GM21381 (cell line): ENCODE measurements at regions not wholly inside any gene's neighbourhood (a gene's known extent, or its start where the extent isn't known, plus 50 kb on each side); places are given as distances from the start of the nearest gene placed in this dataset.
"Not testable (repeated sequence)": the region's sequence is repeated elsewhere in the genome, so short reads cannot be mapped to it uniquely, and the experiment has no call there.

Experiments used
- ATAC-seq: cut with Tn5 transposase; IDR thresholded peaks from one replicate; pipeline ENCODE4 v1.9.1; 2021; ENCODE audit warnings: mild to moderate bottlenecking, moderate library complexity; ENCODE audit not compliant: unreplicated experiment

DNA sequence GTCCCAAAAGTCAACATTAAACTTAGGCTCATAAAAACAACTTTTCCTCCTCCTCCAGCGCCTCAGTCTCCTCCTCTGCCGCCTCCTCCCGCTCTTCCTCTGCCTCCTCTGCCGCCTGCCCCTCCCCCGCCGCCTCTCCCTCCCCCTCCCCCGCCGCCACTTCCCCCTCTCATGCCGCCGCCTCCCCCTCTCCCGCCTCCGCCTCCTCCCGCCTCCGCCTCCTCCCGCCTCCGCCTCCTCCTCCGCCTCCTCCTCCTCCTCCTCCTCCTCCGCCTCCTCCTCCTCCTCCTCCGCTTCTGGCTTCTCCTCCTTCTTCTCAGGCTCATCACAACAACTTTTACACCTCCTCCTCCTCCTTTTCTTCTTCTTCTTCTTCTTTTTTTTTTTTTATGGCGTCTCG is 599.9 kb downstream of the TMEM182 start:
- no peak for ATAC-seq

DNA sequence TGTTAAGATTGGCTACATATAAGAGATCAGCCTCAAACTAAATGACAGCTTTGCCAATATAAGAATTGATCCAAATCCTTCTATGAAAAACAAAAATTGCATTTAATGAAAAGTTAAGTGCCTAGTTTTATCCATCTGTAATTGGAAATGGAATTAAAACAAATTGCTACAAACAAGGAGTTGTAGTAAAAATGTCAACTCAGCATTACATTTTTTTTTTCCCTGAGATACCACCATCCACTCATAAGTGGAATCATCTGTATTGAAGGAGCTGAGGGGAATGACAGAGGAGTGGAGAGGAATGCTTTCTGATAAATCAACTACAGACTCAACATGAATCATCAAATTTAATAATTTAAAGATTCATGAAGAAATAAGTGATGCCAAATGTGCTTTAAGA is 601.8 kb downstream of the TMEM182 start:
- no peak for ATAC-seq

DNA sequence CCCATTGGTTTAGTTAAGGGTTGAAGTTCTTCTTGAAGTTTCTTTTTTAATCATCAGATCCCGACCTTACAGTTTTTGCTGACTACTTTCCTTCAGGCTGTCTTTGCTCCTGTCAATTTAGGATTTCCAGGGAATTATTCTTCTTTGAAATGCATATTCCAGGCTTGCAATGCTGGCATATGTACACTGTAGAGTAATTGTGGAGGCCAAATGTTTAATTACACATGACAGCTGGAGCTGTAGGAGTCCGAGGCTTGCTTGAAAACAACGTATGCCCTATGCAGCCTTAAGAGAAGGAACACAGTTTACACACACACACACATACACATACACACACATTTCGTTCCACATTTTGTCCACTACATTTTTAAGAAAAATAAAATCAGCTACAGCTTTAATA is 602.3 kb downstream of the TMEM182 start:
- ATAC-seq = no peak

DNA sequence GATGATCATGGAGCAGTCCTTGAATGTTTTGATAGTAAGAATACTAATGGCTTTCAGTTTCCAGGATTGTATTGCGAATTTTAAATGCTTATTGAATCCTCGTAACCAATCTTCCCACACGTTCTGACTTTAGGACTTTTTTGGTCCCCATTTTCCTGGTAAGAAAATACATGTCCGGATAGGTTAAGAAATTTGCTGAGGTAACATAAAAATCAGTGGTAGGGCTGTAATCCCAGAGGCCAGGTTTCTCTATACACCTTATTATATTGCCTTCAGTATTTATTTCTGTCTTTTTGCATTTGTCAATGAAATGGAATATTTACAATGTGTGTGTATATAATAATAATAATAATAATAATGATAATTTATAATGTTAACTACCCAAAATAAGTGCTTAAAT is 603.2 kb downstream of the TMEM182 start:
- ATAC-seq = no peak

DNA sequence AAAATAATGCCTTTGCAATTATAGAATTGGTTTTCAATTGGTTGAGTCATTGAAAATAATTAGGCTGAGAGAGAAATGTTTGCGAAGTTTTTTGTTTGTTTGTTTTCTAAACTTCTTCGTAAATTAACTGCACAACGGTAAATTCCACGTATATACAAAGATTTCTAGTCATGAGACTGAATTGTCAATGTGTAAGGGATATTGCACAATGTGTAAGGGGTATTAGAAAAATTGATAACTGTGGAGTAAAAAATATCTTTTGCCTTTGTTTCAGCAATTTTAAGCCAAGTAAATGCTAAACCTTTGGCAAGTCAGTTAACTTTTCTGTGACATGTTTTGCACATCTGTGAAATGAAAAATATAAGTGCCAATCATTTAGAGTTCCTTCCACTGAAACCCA is 606.0 kb downstream of the TMEM182 start:
- no peak for ATAC-seq

DNA sequence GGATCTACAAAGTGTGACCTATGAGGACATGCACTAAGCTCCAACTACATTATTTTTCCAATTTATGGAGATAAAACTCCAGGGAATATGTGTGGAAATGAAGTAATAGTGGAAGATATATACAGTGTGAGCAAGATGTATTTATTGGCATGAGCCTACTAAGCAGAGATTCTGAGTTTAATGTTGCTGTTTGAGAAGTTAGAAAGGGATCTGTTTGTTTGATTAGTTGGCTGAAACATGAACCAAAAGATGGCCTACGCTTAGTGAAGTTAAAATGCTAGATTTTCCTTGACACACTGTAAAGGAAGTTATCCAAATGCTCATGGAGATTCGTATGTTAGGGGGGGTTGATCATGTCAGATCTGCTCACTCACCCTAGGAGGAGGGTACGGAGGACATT is 621.7 kb downstream of the TMEM182 start:
- no peak for ATAC-seq

DNA sequence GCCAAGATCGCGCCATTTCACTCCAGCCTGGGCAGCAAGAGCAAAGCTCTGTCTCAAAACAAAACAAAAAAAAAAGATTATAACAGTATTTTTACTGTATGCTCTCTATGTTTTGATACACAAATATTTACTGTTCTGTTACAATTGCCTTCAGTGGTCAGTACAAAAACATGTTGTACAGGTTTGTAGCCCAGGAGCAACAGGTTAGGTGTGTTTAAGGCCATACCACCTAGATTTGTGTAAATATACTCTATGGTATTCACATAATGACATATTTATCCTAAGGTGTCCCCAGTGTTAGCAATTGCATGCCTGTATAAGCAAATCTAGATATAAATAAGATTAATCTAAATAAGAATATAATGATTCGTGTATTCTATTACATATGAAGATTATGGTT is 625.0 kb downstream of the TMEM182 start:
- ATAC-seq = no peak

DNA sequence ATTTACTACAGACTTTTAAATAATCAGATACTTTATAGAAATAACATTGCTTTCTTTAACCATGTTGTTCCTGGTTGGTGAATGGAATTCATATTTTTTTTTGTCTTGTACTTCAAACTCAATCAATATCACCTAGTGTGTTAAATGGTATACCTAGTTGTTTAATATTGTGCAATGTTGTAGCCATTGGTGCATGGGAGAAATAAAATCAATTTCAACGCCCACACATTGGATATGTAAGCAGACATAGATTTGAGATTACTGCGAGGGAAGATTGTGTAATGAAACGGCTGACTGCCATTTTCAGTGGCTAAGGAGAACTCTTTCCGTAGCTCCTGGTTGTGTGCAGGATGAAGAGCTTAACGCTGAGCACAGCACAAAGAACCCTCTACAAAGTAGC is 626.1 kb downstream of the TMEM182 start:
- no peak for ATAC-seq

DNA sequence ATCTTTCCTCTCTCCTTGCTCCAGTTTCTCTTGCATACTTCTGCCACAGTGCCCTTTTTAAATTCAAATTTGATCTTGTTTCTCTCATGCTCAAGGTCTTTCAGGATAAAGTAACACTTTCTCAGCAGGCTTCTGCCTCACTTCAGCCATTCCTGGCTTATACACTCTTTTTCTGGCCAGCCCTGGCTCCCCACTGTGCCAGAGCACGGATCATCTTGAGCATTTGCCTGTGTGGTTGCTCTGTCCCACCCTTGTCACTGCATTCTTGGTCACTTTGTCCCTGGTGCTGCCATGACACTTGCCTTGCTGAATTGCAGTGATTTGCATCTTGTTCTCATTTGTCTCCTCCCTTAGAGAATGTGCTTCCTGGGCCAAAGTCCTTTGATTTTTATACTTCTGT is 634.3 kb downstream of the TMEM182 start:
- ATAC-seq = no peak

DNA sequence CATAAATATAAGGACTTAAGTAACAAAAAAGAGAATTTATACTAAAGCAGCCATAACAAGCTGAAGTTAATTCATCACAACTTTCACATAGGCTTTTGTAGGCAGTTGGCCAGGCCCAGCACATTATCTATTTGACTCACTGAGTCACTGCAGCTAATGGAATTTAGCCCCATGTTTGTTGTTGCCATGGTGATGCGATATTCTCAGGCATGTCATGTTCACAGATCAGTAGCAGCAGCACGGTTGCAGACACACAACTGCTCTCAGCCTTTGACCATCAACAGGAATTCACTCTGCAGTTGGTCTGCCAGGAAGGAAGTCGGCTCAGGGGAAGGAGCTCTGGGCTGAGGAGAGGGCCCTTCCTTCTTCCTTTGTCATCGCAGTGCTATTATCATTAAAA is 639.8 kb downstream of the TMEM182 start:
- no peak for ATAC-seq

DNA sequence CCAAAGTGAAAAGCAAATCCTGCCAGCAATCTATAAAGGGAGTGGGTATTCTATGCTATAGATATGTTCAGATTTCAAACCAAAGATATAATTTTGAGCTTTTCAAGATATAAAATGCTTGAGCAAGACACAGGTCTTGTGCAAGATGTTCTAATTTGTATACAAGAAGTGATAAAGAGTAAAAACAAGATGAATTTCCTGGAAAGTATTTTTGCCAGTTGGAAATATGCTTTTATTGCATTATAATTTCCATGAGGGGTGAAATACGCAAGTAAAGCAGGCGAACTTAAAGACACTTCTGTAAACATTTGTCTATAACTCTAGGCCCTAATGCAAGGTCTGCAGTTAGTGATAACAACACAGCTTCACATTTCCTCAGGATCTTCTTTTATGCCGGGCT is 640.5 kb downstream of the TMEM182 start:
- no peak for ATAC-seq

DNA sequence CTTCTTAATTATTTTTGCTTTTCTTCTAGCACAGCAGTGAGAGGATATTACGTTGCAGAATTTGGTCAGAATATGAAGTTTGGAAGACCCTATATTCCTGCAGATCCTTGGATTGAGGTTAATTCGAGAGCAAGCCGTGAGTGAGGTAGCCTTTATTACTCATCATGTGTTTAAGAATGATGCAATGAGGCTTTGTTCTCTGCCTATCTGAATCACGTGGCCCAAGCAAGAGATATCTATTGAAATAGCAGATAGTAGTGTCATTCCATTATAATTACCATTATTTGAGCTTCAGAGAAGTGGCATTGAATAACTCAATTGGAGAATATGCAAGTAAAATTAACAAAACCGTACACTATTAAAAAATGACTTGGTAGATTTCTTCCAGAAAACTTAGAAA is 641.1 kb downstream of the TMEM182 start:
- no peak for ATAC-seq

DNA sequence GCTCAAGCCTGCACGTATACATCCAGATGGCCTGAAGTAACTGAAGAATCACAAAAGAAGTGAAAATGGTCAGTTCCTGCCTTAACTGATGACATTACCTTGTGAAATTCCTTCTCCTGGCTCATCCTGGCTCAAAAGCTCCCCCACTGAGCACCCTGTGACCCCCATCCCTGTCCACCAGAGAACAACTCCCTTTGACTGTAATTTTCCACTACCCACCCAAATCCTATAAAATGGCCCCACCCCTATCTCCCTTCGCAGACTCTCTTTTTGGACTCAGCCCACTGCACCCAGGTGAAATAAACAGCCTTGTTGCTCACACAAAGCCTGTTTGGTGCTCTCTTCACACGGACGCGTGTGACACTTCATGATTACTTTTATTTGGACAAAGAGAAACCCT is 641.6 kb downstream of the TMEM182 start:
- not testable (repeated sequence) for ATAC-seq

DNA sequence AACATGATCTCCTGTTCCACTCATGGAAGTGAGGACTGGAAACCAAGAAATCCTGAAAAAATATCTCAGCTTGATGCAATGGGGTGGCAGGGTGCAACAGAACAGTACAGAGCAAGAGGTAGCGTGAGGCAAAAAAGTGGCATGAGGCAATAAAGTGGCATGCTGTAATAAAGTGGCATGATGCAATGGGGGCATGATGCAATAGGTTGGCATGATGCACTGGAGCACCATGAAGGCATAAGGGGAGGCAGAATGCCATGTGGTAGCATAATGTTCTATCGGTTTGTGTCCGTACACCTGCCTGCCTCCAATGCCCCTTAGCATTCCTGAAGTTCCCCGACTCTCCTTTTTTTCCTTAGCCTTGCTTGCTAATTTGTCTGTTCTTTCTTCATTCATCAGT is 648.4 kb downstream of the TMEM182 start:
- ATAC-seq = no peak

DNA sequence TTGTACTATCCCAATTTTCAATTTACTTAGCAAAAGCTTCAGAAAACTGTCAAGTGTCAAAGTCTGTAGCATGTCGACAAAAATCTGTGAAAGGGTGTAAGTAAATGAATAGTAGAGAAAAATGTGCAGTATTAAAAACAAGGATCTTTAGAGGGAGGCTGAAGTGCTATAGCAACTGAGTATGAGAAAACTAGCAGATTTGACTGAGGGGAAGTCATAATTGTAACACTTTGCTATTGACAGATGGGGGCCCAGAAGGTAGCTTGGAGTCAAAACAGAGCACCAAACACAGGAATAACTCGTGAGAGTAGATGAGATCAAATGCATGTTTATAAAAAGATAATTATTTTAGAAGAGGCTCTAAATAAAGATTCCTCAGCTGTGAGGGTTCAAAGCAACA is 657.7 kb downstream of the TMEM182 start:
- ATAC-seq = no peak

DNA sequence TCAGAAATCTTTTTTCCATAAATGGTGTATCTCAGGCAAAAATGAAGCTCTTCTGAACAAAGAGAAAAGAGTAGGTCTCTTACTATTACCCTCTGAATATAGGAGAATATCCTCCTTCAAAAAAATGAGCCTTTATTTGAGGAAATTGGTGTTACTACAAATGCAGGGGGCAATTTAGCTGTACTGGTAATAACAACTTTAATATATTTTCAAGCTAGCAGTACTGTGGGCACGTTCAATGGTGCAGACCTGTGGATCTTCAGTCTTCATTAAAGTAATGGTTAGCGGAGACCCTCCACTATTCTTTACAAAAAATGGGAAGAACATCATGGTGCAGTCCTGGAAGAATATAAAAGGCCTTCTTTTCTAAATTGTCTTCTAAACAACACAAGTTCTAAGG is 661.3 kb downstream of the TMEM182 start:
- no peak for ATAC-seq

DNA sequence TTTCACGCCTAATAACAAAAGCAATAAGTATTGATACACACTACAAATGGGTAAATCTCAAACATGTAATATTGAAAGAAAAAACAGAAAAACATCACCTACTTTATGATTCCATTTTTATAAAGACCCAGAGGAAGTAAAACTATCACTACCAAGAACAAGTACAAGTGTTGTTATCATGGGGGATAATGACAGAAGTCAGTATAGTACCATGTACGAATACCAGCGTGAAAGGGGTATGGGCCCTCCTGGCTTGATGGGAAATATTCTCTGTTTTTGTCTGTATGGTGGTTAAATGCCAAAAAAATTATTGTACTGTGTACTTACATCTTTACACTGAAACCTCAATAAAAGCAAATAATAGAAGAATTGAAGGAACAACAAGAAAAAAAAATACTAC is 665.7 kb downstream of the TMEM182 start:
- ATAC-seq = no peak

DNA sequence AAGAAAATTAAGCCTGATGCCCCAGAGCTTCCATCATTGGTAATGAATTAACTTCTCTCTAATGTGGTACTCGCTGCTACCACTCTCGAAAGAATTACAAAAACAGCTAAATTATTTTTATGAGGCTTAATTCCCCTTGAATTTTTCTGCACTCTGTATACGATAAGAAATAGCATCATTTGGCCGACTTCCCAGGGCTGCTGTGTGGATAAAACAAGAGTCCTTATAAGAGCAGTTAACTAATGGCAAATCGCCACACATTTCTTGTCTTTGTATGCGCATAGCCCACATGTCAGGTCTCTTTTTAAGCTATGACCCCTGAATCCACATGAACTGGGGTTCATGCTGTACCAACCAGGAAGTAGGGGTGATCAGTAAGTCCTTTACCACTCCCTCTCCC is 668.4 kb downstream of the TMEM182 start:
- ATAC-seq = no peak

DNA sequence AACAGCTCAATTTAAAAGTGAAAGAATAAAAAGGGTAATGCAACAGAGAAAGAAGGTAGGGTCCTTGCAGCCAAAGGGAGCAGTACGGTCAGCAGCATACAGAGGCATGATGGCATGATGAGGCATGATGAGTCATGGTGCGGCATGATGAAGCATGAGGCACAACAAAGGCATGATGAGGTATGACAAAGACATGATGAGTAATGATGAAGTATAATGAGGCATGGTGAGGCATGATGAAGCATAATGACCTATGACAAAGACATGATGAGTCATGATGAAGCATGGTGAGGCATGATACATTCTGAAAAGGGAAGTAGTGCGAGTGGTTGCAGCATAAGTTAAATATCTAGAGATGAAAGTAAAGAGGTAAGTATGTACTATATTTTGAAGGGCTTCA is 673.2 kb downstream of the TMEM182 start:
- ATAC-seq = no peak

DNA sequence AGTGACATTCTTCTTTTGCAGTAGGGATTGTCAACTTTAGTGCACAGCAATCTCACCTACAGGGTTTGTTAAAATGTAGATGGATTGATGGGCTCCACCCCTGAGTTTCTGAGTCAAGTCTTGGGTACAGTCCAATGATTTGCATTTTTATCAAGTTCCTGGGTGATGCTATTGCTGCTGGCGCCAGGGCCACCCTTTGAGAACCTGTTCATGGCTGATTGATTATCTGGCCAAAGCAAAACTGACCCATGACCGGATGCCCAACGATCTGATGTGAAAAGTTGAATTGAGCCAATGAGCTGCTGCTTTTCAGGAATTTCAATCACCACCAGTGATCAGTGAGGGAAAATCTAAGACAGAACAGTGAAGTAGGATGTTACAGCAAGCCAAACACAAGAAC is 675.3 kb downstream of the TMEM182 start:
- ATAC-seq = no peak

DNA sequence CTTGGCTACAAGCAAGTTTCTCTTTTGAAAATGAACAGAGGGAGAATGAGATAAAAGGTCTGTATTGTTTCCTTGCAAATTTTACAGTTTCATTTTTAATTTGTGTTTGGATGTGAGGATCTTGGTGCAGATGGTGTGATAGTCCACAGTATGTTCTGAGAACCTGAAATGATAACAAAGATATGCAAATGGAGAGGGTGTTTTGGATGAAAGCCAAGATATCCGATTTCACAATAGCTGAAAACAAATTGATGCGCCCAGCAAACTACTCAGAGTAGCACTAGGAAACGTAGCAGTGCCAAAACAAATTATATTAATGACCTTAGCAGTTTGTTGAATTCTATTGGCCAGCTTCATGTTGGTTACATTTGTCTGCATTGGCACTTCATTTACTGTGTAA is 683.5 kb downstream of the TMEM182 start:
- no peak for ATAC-seq

DNA sequence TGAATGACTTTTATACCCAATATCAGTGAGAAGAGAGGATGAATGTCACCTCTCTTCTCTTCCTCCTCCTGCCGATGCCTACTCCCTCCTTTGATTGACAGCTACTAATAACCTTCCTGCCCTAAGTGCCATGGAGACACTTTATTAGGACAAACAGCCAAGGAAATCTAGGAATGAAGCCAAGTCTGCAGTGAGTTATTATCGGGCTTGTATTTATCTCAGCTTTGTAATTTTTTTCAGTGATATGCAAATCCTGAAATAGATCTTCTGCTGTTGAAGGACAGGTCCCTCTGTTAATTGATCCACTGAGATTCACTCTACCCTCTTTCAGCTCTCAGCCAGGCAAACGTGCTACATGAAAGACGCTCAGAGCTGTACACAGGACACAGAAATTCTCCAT is 686.7 kb downstream of the TMEM182 start:
- ATAC-seq = no peak

DNA sequence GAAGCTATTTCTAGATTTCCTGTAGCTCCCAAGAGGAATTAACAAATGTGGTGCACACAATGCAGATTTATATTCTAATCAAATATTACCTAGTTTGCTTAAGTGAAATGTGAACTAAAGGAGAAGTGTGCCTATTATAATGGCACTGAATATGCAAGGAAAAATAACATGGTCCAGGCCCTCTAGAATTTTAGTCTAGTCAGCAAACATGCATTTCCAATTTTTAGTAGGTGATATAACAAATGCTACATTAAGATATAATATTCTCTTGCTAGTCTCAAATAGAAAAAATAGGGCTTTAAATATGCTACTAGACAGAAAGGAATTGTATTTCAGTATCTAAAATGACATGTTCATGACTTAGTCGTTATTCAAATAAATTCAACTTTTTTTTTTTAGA is 689.5 kb downstream of the TMEM182 start:
- ATAC-seq = no peak

DNA sequence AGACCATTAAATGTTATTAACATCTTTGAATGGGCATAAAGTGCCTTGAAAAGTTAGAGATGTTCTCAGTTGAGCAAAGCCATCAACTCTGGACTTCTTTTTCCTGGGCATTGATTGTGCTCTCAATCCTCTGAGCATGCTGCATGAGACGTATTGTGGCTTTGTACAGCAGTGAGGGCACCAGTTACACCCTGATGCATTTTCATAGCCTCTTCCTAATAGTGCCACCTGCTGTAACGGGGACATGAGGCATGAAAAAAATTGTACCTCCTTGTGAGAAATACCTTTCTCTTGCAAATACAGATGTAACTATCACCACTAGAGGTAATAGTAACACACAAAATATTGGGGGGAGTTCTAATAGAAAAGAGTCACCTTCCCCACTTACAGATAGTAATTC is 697.5 kb downstream of the TMEM182 start:
- no peak for ATAC-seq
